Natural killer cell (primary cell): ENCODE measurements at regions not wholly inside any gene's neighbourhood (a gene's known extent, or its start where the extent isn't known, plus 50 kb on each side); places are given as distances from the start of the nearest gene placed in this dataset.
"Not testable (repeated sequence)": the region's sequence is repeated elsewhere in the genome, so short reads cannot be mapped to it uniquely, and the experiment has no call there.

Experiments
- ATAC-seq, 3 donors: fragments of 150-1000 bp in 2 of 3; fragments of 200-7000 bp in 1 of 3; cut with Tn5 transposase; 1 replicate in 1 of 3; 2 replicates in 2 of 3; pipeline ENCODE4 v1.10.0; 2021; ENCODE audit warnings: mild to moderate bottlenecking in 2 of 3, moderate library complexity in 2 of 3
- DNase-seq, 2 donors: peaks; one replicate each; pipeline versions ENCODE4 v3.0.0 to v3.0.0-alpha.2; 2013 to 2021; ENCODE audit warnings: mixed read lengths in 1 of 2
- H3K27ac ChIP-seq: one replicate; pipeline ENCODE4 v1.5.1; 2013; ENCODE audit warnings: mild to moderate bottlenecking, low read length
- H3K27me3 ChIP-seq: one replicate; pipeline ENCODE4 v1.6.1; 2013; ENCODE audit warnings: low read length; ENCODE audit not compliant: control insufficient read depth, insufficient read depth
- H3K36me3 ChIP-seq: one replicate; pipeline ENCODE4 v1.6.1; 2013; ENCODE audit warnings: low read length; ENCODE audit not compliant: control insufficient read depth, insufficient read depth
- H3K4me1 ChIP-seq: one replicate; pipeline ENCODE4 v1.6.1; 2013; ENCODE audit warnings: low read length; ENCODE audit not compliant: control insufficient read depth, insufficient read depth
- H3K4me3 ChIP-seq: one replicate; pipeline ENCODE4 v1.5.1; 2013; ENCODE audit warnings: low read length
- H3K9me3 ChIP-seq: one replicate; pipeline ENCODE4 v1.6.1; 2013; ENCODE audit warnings: low read length; ENCODE audit not compliant: control insufficient read depth, insufficient read depth
- H3K27ac Mint-ChIP-seq, 2 donors: one replicate each; pipeline ENCODE4 v1.8.0; 2022; ENCODE audit warnings: mild to moderate bottlenecking in 2 of 2, mixed read lengths in 2 of 2, moderate library complexity in 1 of 2
- H3K27me3 Mint-ChIP-seq, 2 donors: one replicate each; pipeline ENCODE4 v1.8.0; 2022; ENCODE audit warnings: low read depth in 2 of 2, mixed read lengths in 2 of 2
- H3K36me3 Mint-ChIP-seq: one replicate; pipeline ENCODE4 v1.8.0; 2022; ENCODE audit warnings: mixed read lengths
- H3K4me1 Mint-ChIP-seq, 2 donors: one replicate each; pipeline ENCODE4 v1.8.0; 2022; ENCODE audit warnings: mixed read lengths in 2 of 2
- H3K4me3 Mint-ChIP-seq: one replicate; pipeline ENCODE4 v1.8.0; 2022; ENCODE audit warnings: mild to moderate bottlenecking, moderate library complexity, mixed read lengths
- H3K9me3 Mint-ChIP-seq, 2 donors: one replicate each; pipeline ENCODE4 v1.8.0; 2022; ENCODE audit warnings: mixed read lengths in 2 of 2
- CTCF ChIP-seq: fragments of 200-600 bp; IDR thresholded peaks from one replicate; pipeline ENCODE4 v1.8.0; 2022; ENCODE audit warnings: antibody characterized with exemption
- WGBS: methylation state at CpG from one replicate; pipeline ENCODE4 v1.1.7; 2013; ENCODE audit warnings: missing lambda C conversion rate; ENCODE audit not compliant: insufficient coverage; 5-methylcytosine and 5-hydroxymethylcytosine counted together
- intact Hi-C: fragments of 100-400 bp; cut with micrococcal nuclease; formaldehyde crosslinking; loops from one replicate; pipeline ENCODE4 v1.14.2; 2022

- no peak overlapping the region for H3K4me3 Mint-ChIP-seq
- H3K4me1 ChIP-seq, result no peaks in the 10 kb centered on the region
- H3K36me3 Mint-ChIP-seq, result no peaks in the 10 kb centered on the region
- H3K4me3 ChIP-seq, result no peak overlapping the region
- H3K36me3 ChIP-seq, result no peaks in the 10 kb centered on the region
- H3K27ac Mint-ChIP-seq, result no peak overlapping the region
- H3K27ac ChIP-seq, result no peak overlapping the region
- 80% methylated on average over 1 of the region's 1 CpG for WGBS
- H3K4me1 Mint-ChIP-seq, result no peaks in the 10 kb centered on the region
- H3K9me3 ChIP-seq, result peaks cover 6% of the 10 kb centered on the region
- TF ChIP-seq CTCF, result no peak
- intact Hi-C loops, result no loop called here
- no peak for DNase-seq
- H3K27me3 ChIP-seq, result no peaks in the 10 kb centered on the region
- H3K9me3 Mint-ChIP-seq, result peaks cover 0 to 12% of the 10 kb centered on the region in 2 donors
- no peak for ATAC-seq
- no peaks in the 10 kb centered on the region for H3K27me3 Mint-ChIP-seq
Measured at GRCh38 chrX:67004451-67004850, 365.6 kb upstream of the EDA2R start.

GRCh38 chrX:66994729-66995128 is 355.9 kb upstream of the EDA2R start:
- Mint-ChIP-seq H3K27ac (no peak overlapping the region), H3K4me1 (no peaks in the 10 kb centered on the region), H3K9me3 (no peaks in the 10 kb centered on the region), H3K4me3 (no peak overlapping the region), H3K36me3 (no peaks in the 10 kb centered on the region), H3K27me3 (peaks cover 0 to 8% of the 10 kb centered on the region in 2 donors)
- Histone ChIP-seq H3K4me3 (no peak overlapping the region), H3K27ac (no peak overlapping the region), H3K9me3 (no peaks in the 10 kb centered on the region), H3K4me1 (no peaks in the 10 kb centered on the region), H3K27me3 (no peaks in the 10 kb centered on the region), H3K36me3 (no peaks in the 10 kb centered on the region)
- no peak for DNase-seq
- no peak for ATAC-seq
- 75% methylated on average over 1 of the region's 2 CpGs for WGBS
- intact Hi-C loops, result no loop called here
- TF ChIP-seq CTCF, result no peak

- H3K9me3 Mint-ChIP-seq, H3K4me1 Mint-ChIP-seq, DNase-seq, H3K27ac Mint-ChIP-seq, H3K4me3 ChIP-seq, H3K27ac ChIP-seq, H3K36me3 ChIP-seq, H3K27me3 ChIP-seq, H3K27me3 Mint-ChIP-seq, ATAC-seq, H3K4me1 ChIP-seq, H3K36me3 Mint-ChIP-seq, H3K9me3 ChIP-seq, H3K4me3 Mint-ChIP-seq, intact Hi-C loops: not testable (repeated sequence)
- 71% methylated on average over 1 of the region's 2 CpGs for WGBS
Measured at GRCh38 chrX:66992077-66992476, 353.2 kb upstream of the EDA2R start.

GRCh38 chrX:66988331-66988730 is 349.5 kb upstream of the EDA2R start:
- Histone ChIP-seq H3K27ac (no peak overlapping the region), H3K27me3 (no peaks in the 10 kb centered on the region), H3K4me3 (no peak overlapping the region), H3K36me3 (no peaks in the 10 kb centered on the region), H3K9me3 (no peaks in the 10 kb centered on the region), H3K4me1 (no peaks in the 10 kb centered on the region)
- ATAC-seq, result no peak
- no peak for TF ChIP-seq CTCF
- no peaks in the 10 kb centered on the region for H3K4me1 Mint-ChIP-seq
- no peak overlapping the region for H3K27ac Mint-ChIP-seq
- no peak for DNase-seq
- H3K4me3 Mint-ChIP-seq, result no peak overlapping the region
- WGBS, result 17% methylated on average over 1 of the region's 1 CpG
- H3K27me3 Mint-ChIP-seq, result peaks cover 0 to 8% of the 10 kb centered on the region in 2 donors
- no peaks in the 10 kb centered on the region for H3K9me3 Mint-ChIP-seq
- no peaks in the 10 kb centered on the region for H3K36me3 Mint-ChIP-seq
- intact Hi-C loops, result no loop called here
